OCI-M2 (cell line): ENCODE measurements at regions not wholly inside any gene's neighbourhood (a gene's known extent, or its start where the extent isn't known, plus 50 kb on each side); places are given as distances from the start of the nearest gene placed in this dataset.
"Not testable (repeated sequence)": the region's sequence is repeated elsewhere in the genome, so short reads cannot be mapped to it uniquely, and the experiment has no call there.

Experiments
- DNase-seq: peaks from one replicate; lab custom pipeline; 2025; ENCODE audit not compliant: unreplicated experiment; lab: John Stamatoyannopoulos, UW

DNA sequence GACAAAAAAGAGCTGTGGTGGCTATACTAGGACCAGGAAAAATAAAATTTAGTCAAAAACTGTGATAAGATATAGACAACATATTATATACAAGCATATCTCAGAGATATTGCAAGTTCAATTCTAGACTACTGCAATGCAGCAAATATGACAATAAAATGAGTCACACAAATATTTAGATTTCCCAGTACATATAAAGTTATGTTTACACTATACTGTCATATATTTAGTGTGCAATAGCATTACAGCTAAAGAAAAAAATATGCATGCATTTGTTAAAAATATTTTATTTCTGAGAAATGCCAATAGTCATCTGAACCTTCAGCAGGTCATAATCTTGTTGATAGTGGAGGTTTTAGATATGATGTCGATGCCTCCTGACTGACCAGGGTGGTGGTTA, 72.1 kb downstream of the AKR1C4 start:
- DNase-seq: no peak

DNA sequence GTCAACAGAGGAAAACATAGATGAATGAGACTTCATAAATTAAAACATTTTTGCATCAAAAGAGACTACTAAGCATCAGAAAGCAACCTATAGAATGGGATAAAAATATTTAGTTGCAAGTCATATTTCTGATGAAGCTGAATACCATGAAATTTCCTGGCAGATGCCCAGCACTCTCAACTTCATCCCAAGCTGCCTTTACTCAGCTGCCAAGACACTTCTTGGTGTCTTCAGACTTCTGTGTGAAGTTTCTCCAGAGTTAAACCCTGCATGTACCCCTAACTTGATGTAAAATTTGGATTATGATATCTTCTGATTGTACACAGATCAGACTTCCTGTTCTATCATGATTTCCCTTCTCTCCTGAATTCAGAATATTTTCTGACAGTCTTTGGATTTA, 73.2 kb downstream of the AKR1C4 start:
- no peak for DNase-seq

DNA sequence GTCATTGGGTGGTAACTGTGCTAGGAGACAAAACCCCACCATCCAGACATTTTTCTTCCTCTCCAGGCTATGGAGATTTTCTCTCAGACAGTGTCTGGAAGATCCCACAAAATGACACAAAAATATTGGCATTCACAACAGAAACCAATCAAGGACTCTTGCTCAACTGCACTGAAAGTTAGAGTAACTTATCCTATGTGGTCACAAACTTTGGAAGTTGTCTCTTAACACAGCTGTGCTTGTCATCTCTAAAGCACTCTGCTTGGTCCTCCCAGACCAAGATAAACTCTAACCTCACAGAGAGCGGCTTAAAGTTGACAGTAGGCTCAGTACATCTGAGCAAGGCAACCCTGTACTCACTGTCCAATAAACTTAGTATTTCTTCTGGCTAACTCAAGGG, 74.9 kb downstream of the AKR1C4 start:
- DNase-seq: no peak

DNA sequence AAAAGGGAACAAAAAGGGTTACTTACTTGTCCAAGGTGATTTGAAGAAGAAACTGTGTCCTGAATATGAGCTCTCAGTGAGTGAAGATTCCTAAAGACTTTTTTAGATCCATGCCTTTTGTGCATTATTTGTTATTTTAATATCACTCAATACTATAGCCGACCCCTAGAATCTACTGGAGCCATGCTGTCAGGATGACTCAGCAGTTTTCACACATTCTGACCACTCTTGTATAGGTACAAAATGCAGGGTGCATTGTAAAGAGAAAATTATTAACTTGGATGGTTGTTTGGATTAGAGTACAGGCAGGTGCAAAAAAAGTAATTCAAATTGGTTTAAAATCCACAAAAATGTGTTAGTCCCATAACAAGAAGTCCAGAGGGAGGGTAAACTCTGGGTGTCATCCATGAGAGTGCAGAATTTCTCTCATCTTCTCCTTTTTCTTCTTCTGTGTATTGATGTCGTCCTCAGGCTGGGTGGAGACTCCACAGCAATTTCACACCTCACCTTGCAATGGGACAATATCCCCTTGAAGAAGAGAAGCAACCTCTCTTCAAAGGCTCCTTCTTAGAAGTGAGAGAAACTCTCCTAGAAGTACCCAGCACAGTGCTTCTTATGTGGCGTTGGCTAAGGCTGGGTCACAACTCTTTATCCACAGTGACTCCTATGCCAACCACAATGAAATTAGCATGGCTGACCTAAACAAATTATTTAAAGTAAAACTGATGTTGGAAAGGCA, 75.6 kb downstream of the AKR1C4 start:
- no peak for DNase-seq

DNA sequence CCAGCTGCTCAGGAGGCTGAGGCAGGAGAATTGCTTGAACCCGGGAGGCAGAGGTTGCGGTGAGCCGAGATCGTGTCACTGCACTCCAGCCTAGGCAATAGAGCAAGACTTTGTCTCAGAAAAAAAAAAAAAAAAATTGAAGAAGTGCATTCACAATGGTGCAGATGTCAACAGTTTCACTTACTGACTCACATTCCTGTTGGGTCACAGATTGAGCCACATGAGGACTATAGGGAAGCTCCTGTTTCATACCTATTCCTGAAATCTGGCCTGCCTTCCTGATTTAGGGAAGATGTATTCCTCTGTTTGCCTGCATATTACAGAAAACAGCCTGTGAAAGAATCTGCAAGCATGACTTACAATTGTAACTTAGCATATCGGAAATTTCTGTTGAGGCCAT, 78.2 kb downstream of the AKR1C4 start:
- no peak for DNase-seq

DNA sequence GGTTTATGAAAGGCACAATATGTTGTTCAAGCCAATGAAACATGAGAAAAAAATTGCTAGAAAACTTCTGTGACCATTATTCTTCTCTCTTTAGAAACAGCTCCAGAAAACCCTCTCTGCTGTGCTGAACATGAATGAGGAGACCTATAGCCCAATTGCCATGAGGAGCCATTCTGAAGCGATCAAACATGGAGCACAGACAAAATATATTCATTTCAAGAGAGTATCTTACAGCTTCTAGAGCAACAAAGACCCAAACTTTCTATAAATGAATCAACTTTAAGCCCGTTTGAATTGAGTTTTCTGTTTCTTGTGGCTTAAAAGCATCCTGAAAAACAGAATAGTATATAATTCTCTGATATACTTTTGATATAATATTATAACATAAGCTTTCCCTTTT, 83.4 kb upstream of the UCN3 start:
- DNase-seq: no peak

DNA sequence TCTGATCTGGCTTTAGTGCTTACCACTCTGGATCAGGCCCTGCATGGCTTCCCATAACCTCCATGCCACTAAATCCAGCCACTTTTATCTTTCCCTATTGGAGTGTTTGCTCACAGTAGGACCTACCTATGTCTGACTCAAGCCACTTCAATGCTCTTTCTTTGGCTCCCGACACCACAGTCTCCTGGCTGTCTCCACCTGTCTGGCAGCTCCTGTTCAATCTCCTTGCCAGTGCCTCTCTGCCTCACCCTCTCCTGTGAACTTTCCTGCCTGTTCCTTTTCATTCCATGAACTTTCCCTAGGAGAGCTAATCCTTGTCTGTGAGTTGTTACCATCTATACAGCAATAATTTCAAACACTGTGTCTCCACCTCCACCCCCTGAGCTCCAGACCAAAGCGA, 82.6 kb upstream of the UCN3 start:
- DNase-seq: no peak

DNA sequence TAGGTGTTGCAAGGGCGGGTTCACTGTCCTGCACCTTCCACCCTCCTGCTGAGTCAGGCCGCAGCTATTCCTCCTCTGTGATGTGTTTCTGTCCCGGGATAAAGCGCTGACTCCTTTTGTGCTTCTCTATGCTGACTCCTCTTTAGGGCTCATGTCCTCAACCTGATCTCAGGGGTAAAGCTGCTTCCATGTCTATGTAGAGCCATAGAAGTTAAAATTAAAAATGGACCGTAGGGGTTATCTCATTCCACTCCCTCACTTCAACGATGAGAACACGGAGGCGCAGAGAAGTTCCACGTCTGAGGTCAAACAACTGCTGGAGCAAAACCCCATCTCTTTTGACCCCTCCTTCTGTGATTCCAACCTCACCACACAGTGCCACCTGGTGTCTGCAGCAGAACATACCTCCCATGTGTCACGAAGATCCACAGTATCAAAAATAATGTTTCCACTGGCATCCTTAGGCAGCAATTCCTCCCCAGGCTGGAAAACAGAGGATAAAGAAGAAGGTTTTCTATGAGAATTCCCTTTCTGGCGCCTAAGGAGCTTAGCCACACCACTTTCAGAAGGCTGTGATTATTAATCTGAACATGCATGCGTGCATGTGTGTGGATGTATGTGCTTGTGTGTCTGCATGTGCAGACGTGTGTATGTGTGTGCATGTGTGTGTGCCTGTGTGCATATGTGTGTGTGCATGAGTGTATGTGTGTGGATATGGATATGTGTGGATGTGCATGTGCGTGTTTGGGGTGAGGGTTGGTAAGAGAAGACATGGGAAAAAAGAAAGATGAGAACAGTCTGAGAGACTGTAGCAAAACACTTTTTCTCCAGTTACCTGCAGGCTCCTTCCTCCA, 81.2 kb upstream of the UCN3 start:
- DNase-seq: no peak

DNA sequence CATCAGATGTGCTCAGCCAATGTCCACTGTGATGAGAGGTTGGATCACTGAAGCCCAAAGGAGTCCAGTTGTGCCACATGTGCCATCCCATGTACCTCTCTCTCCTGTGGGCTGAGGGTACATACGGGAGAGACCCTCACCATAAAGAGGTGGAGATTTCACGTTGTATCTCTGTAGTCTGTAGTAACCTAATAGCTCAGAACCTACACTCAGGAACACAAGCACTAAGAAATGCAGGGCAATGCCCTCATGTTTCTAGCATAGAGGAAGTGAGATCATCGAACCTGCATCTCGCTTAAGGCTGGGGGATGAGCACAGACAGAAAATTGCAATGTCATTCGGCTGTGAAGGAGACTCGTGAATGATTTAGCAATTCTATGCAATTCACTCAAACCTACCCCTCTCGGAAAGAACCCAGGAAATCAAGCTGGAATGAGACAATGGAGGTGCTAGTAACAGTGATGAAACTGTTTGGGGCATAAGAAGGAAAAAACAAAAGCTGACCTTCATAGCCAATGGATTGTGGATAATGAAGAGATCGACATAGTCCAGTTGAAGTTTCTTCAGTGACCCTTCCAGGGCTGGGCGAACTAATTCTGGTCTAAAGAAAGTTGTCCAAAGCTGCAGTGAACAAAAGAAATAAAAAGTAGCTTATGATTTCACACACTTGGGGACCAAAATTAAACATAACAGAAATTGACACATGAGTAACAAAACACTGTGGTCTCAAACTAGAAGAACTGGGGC, 80.3 kb upstream of the UCN3 start:
- no peak for DNase-seq

DNA sequence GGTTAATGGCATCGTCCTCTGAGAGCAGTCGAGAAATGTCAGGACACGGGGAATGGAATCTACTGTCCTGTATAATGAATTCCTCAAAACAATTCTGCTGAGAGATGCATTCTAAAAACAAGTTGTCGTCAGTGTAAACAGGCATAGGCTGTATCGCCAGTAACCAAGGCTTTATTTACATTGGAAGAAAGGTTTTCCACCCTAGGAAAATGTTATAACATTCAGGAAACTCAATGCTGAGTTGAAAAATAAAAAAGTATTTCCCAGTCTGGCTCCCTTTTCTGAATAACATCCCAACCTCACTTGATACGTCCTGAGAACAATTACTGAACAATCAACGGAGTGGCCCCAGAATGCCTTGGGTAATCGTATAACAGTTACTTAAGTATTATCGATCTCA, 79.6 kb upstream of the UCN3 start:
- DNase-seq: no peak

DNA sequence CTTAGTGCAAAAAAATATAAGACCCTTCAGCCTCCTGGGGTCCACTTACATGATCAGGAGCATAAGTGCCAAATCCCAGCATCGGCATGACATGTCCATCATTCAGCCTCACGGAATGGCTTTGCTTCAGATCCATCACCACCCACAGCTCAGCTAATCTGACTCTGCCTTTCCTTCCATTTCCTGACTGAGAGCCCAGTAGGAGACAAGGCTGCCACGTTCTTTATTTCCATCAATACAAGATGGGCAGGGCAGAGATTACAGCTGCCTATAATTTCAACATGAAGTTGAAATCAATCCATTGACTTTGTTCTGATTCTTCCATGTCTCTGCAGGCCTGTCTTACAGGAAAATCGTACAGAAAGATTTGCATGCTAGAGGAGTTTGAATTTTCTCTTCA, 76.4 kb upstream of the UCN3 start:
- DNase-seq: no peak

DNA sequence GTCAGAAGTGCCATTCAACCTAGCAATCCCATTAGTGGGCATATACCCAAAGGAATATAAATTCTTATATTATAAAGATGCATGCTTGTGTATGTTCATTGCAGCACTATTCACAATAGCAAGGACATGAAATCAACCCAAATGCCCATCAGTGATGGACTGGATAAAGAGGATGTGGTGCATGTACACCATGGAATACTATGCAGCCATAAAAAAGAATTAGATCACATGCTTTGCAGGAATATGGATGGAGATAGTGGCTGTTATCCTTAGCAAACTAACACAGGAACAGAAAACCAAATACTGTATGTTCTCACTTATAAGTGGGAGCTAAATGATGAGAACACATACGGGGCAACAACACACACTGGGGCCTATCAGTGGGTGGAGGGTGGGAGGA, 75.5 kb upstream of the UCN3 start:
- not testable (repeated sequence) for DNase-seq

DNA sequence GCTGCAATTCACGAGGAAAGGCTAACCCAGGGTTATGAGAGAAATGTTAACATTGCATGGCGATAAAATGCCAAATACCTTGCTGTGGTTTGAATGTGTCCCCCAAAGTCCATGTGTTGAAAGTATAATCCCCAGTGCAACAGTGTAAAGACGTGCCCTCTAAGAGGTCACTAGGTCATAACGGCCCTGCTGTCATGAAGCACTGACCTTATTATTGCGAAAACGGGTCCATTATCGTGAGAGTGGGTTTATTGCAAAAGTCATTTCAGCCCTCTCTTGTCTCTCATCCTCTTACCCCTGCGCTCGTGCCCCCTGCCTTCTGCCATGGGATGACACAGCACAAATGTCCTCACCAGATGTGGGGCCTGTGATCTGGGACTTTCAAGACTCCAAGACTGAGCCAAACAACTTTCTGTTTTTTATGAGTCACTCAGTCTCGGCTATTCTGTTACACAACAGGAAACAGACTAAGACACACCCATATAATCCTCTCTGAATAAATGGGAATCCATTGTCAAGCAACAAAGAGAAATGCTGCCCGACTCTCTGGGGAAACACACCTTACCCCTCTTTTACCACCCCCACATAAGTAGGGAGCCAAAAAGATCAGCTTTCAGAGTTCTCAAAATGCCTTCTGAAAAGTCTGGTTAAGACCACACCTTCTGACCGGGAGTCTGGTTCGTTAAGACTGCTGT, 73.1 kb upstream of the UCN3 start:
- DNase-seq: peak; percentile 18

DNA sequence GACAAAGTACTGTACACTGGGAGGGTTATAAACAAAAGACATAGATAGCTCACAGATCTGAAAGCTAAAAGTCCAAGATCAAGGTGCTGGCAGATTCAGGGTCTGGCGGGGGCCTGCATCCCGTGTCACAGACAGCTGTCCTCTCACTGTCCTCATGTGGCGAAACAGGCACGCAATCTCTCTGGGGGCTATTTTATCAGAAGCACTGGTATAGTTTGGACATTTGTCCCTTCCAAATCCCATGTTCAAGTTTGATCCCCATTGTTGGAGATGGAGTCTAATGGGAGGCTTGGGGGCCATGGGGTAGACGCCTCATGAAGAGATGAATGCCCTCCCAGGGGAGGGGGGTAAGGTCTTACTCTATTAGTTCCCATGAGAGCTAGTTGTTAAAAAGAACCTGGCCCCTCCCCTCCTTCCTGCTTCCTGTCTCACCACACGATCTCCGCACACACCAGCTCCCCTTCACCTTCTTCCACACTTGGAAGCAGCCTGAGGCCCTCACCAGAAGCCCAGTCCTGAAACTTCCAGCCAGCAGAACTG, 72.5 kb upstream of the UCN3 start:
- no peak for DNase-seq

DNA sequence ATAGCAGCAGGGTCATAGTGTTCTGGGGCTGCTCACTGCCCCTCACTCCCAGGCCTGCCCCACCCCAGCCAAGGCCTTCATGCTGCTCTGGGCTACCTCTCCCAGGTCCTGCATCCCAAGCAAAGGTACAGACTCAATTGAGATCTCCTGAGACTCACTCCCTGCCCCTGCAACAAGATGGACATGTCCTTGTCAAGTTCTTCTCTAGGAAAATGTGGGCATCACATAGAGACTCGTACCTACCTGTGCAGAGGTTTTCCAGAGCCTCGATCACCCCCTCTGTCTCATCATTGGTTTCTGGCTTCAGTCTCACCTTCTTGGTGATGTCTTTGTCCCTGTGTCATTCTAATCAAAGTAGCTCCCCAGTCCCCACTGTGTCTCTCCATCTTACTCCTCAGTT, 71.8 kb upstream of the UCN3 start:
- DNase-seq: not testable (repeated sequence)

DNA sequence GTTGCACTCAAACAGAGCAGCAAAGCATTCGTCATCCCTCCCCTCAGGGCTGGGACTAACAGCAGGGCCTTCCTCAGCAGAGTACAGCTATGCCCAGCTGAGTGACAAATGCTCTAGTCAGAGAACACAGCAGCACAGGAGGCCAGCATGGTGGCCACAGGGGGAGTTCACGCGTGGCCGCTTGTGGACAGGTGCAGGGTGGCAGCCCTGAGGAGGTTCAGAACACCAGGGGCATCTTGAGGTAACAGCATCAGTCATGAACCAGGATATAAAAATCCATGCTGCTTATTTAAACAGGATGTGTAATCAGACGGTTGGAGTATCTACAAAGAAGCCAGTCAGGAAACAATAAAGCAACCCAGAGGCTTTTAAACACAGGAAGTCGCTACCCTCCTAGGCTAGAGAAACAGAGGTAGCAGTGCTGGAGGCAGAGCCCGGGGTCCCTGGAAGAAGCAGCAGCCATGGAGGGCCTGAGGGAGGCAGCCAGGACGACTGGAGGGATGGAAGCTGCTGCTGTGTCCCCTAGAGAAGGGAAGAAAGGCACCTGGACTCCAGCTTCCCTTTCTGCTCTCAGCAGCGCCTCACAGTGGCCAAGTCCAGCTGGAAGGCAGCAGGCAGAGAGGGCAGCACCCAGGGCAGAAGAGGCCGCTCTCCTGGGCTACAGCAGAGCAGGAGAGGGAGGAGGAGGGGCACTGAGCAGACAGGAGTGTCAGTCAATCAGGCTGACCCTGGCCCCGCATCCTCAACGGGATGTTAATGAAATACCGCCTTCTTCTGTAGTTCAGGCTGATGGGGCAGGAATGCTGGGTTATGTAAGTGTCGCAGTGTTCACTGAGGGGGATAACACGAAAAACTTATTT, 70.8 kb upstream of the UCN3 start:
- DNase-seq: no peak

DNA sequence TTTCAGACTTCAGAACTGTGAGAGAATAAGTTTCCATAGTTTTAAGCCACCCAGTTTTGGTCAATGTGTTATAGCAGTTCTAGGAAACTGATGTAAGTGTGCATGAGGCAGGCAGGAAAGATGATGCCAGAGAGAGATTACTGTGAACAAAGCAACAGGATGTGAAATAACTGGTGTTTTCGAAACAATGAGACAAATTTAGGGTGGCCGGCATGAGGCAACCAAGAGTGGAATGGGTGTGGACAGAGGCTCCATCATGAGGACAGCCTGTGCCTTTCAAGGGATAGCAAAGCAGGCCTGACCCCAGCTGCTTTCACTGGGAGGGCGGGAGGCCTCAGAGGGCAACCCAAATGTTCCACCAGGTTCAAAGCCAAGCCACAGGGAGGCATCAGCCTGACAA, 67.3 kb upstream of the UCN3 start:
- no peak for DNase-seq

DNA sequence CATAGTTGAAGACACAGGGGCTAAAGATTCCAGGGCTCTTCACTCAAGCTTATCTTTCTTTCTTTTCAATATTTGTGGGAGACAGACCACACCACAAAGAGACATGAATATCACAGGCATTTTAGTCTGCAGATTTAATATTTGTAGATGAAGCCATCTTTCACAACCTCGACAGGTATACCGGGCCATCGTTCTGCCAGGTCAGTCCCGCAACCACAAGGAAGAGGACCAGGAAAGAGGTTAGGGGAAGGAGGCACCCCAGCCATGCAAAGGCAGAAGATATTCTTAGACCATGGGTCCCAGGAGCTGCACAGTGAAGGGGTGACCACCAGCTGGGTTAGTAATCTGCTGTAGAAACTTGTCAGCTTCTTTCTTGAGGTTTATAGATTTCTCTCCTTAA, 66.8 kb upstream of the UCN3 start:
- no peak for DNase-seq

DNA sequence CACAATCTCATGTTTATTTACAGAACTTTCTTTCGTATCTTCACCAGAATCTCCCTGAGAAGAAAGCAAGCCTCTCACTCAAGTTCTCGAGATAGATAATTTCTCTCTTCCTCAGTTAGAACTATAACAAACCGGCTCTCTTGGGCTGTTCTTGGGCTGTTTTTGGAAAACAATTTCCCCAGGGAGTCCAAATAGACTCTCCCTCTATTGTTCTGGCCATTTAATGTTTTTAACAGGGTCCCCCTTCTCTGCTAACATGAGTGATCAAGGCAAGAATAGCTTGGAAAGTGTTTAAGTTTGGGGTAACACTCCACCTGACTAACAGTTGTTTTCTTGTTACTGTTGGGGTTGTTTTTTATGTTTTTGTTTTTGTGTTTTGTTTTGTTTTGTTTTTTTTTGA, 64.8 kb upstream of the UCN3 start:
- DNase-seq: no peak

DNA sequence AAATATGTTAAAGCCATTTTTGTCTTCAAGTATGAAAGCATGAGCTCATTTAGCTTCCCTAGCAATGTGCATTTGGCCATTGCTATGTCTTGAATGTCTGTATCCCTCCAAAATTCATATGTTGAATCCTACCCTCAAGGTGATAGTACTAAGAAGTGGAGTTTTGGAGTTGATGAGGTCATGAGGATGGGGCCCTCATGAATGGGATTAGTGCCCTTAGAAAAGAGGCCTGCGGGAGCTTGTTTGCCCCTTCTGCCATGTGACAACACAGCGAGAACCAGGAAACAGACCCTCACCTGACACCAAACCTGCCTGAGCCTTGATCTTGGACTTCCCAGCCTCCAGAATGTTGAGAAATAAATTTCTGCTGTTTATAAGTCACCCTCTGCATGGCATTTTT, 61.3 kb upstream of the UCN3 start:
- DNase-seq: no peak
